Activated CD8-positive, alpha-beta T cell treated with anti-CD3 and anti-CD28 coated beads for 36 hours (primary cell): ENCODE measurements at regions not wholly inside any gene's neighbourhood (a gene's known extent, or its start where the extent isn't known, plus 50 kb on each side); places are given as distances from the start of the nearest gene placed in this dataset.

Source experiments
- ATAC-seq: fragments of 200-7000 bp; cut with Tn5 transposase; one replicate; pipeline ENCODE4 v1.10.0; 2021; ENCODE audit warnings: mild to moderate bottlenecking, moderate library complexity
- CTCF ChIA-PET: fragments of 350-600 bp; sonication (Branson Sonifier 250); formaldehyde crosslinking; loops from one replicate; lab custom pipeline; 2021; ENCODE audit warnings: antibody characterized with exemption; lab: Charles Lee
- POLR2A ChIA-PET: fragments of 350-600 bp; sonication (Branson Sonifier 250); formaldehyde crosslinking; loops from one replicate; lab custom pipeline; 2021; ENCODE audit warnings: antibody characterized with exemption; lab: Charles Lee
- DNase-seq: peaks from one replicate; pipeline ENCODE4 v3.0.0-alpha.2; 2020
- H3K27ac Mint-ChIP-seq: one replicate; pipeline ENCODE4 v1.8.0; 2021; ENCODE audit warnings: mild to moderate bottlenecking, mixed read lengths
- H3K27me3 Mint-ChIP-seq: one replicate; pipeline ENCODE4 v1.8.0; 2021; ENCODE audit warnings: mixed read lengths
- H3K36me3 Mint-ChIP-seq: one replicate; pipeline ENCODE4 v1.8.0; 2021; ENCODE audit warnings: low read depth, mixed read lengths
- H3K4me1 Mint-ChIP-seq: one replicate; pipeline ENCODE4 v1.8.0; 2021; ENCODE audit warnings: low read depth, mixed read lengths
- H3K4me3 Mint-ChIP-seq: one replicate; pipeline ENCODE4 v1.8.0; 2021; ENCODE audit warnings: mild to moderate bottlenecking, moderate library complexity, mixed read lengths
- H3K9me3 Mint-ChIP-seq: one replicate; pipeline ENCODE4 v1.8.0; 2021; ENCODE audit warnings: mixed read lengths
- CTCF ChIP-seq: fragments of 200-600 bp; IDR thresholded peaks from one replicate; pipeline ENCODE4 v1.8.0; 2022; ENCODE audit warnings: antibody characterized with exemption, mild to moderate bottlenecking
- intact Hi-C: fragments of 100-400 bp; cut with micrococcal nuclease; formaldehyde crosslinking; loops from one replicate; pipeline ENCODE4 v1.10.0; 2022

GRCh38 chr10:83607959-83608745, 531.2 kb upstream of the GHITM start:
- ATAC-seq = no peak
- Mint-ChIP-seq H3K27me3 (no peaks in the 10 kb centered on the region), H3K4me1 (no peaks in the 10 kb centered on the region), H3K4me3 (no peak overlapping the region), H3K36me3 (no peaks in the 10 kb centered on the region), H3K27ac (no peak overlapping the region), H3K9me3 (peaks cover 2% of the 10 kb centered on the region)
- TF ChIP-seq CTCF = no peak
- no peak for DNase-seq
- CTCF ChIA-PET = no interaction called here
- intact Hi-C loops = no loop called here
- POLR2A ChIA-PET = no interaction called here

GRCh38 chr10:83612050-83612449, 527.3 kb upstream of the GHITM start:
- POLR2A ChIA-PET = no interaction called here

GRCh38 chr10:83612746-83613145, 526.6 kb upstream of the GHITM start:
- no peaks in the 10 kb centered on the region for H3K9me3 Mint-ChIP-seq
- no peak overlapping the region for H3K27ac Mint-ChIP-seq
- intact Hi-C loops = no loop called here
- TF ChIP-seq CTCF = no peak
- ChIA-PET CTCF (no interaction called here), POLR2A (no interaction called here)
- no peaks in the 10 kb centered on the region for H3K27me3 Mint-ChIP-seq
- H3K4me3 Mint-ChIP-seq = no peak overlapping the region
- H3K4me1 Mint-ChIP-seq = no peaks in the 10 kb centered on the region
- DNase-seq = no peak
- H3K36me3 Mint-ChIP-seq = no peaks in the 10 kb centered on the region
- ATAC-seq = no peak

More at GRCh38 chr10:83612050-83612449, 527.3 kb upstream of the GHITM start:
- Mint-ChIP-seq H3K9me3 (no peaks in the 10 kb centered on the region), H3K36me3 (no peaks in the 10 kb centered on the region), H3K4me3 (no peak overlapping the region), H3K27ac (no peak overlapping the region), H3K27me3 (no peaks in the 10 kb centered on the region), H3K4me1 (no peaks in the 10 kb centered on the region)
- ATAC-seq = no peak
- no peak for DNase-seq
- intact Hi-C loops = no loop called here
- TF ChIP-seq CTCF = no peak
- CTCF ChIA-PET = no interaction called here

- Mint-ChIP-seq H3K4me3 (no peak overlapping the region), H3K4me1 (no peaks in the 10 kb centered on the region), H3K9me3 (no peaks in the 10 kb centered on the region), H3K27ac (no peak overlapping the region), H3K27me3 (no peaks in the 10 kb centered on the region), H3K36me3 (no peaks in the 10 kb centered on the region)
- intact Hi-C loops = no loop called here
- no peak for DNase-seq
- POLR2A ChIA-PET = no interaction called here
- no peak for ATAC-seq
- TF ChIP-seq CTCF = no peak
- CTCF ChIA-PET = no interaction called here
These were observed 522.1 kb upstream of the GHITM start for GRCh38 chr10:83617172-83617571.

- no peak overlapping the region for H3K27ac Mint-ChIP-seq
- H3K9me3 Mint-ChIP-seq = no peaks in the 10 kb centered on the region
- no peak overlapping the region for H3K4me3 Mint-ChIP-seq
- no peaks in the 10 kb centered on the region for H3K4me1 Mint-ChIP-seq
- intact Hi-C loops = no loop called here
- no peak for TF ChIP-seq CTCF
- ChIA-PET POLR2A (no interaction called here), CTCF (no interaction called here)
- no peaks in the 10 kb centered on the region for H3K36me3 Mint-ChIP-seq
- no peak for DNase-seq
- no peaks in the 10 kb centered on the region for H3K27me3 Mint-ChIP-seq
- ATAC-seq = no peak
These were observed 521.4 kb upstream of the GHITM start for GRCh38 chr10:83617692-83618545.
